Fibroblast of lung (primary cell): ENCODE measurements at regions not wholly inside any gene's neighbourhood (a gene's known extent, or its start where the extent isn't known, plus 50 kb on each side); places are given as distances from the start of the nearest gene placed in this dataset.

ENCODE experiments used
- DNase-seq, 2 donors: peaks; one replicate each; pipeline versions ENCODE4 v3.0.0 to v3.0.0-alpha.2; 2010; ENCODE audit warnings: low read depth in 2 of 2
- H2AFZ ChIP-seq: 2 replicates; pipeline ENCODE4 v1.5.1; 2012; ENCODE audit warnings: low read length, control low read depth, inconsistent platforms
- H3K27ac ChIP-seq: 2 replicates; pipeline ENCODE4 v1.5.1; 2011; ENCODE audit warnings: low read length, control low read depth; ENCODE audit not compliant: insufficient read depth
- H3K27me3 ChIP-seq: 2 replicates; pipeline ENCODE4 v1.5.1; 2011; ENCODE audit warnings: mild to moderate bottlenecking, low read length; ENCODE audit not compliant: control insufficient read depth, insufficient read depth
- H3K36me3 ChIP-seq: 2 replicates; pipeline ENCODE4 v1.5.1; 2011; ENCODE audit warnings: low read length; ENCODE audit not compliant: control insufficient read depth, insufficient read depth
- H3K4me1 ChIP-seq: 2 replicates; pipeline ENCODE4 v1.5.1; 2011; ENCODE audit warnings: low read length; ENCODE audit not compliant: control insufficient read depth, insufficient read depth; ENCODE audit errors: extremely low read depth
- H3K4me2 ChIP-seq: 2 replicates; pipeline ENCODE4 v1.5.1; 2011; ENCODE audit warnings: low read length, control low read depth; ENCODE audit not compliant: insufficient read depth; ENCODE audit errors: extremely low read depth
- H3K4me3 ChIP-seq, 4 experiments: fragments of 200-600 bp in 1 of 4; sonication (generic) in 1 of 4; replicated peaks in 1 of 4; 2 replicates each; pipeline ENCODE4 v1.5.1; 2011 to 2016; ENCODE audit warnings: low read length in 4 of 4, low read depth in 3 of 4, mild to moderate bottlenecking in 3 of 4, control low read depth in 2 of 4, inconsistent platforms in 1 of 4, mixed read lengths in 1 of 4; ENCODE audit not compliant: insufficient read depth in 1 of 4; ENCODE audit errors: control extremely low read depth in 1 of 4
- H3K79me2 ChIP-seq: 2 replicates; pipeline ENCODE4 v1.5.1; 2012; ENCODE audit warnings: mild to moderate bottlenecking, low read length, inconsistent platforms; ENCODE audit not compliant: control insufficient read depth, insufficient read depth
- H3K9ac ChIP-seq: 2 replicates; pipeline ENCODE4 v1.5.1; 2011; ENCODE audit warnings: mild to moderate bottlenecking, low read length, control low read depth; ENCODE audit not compliant: insufficient read depth
- H3K9me3 ChIP-seq: 2 replicates; pipeline ENCODE4 v1.5.1; 2012; ENCODE audit warnings: low read depth, low read length; ENCODE audit not compliant: control insufficient read depth, insufficient read depth
- H4K20me1 ChIP-seq: 2 replicates; pipeline ENCODE4 v1.5.1; 2011; ENCODE audit warnings: low read length; ENCODE audit not compliant: control insufficient read depth, insufficient read depth; ENCODE audit errors: extremely low read depth
- CTCF ChIP-seq, 2 donors: IDR thresholded peaks in 1 of 2; conservative IDR thresholded peaks in 1 of 2; 1 replicate in 1 of 2; 2 replicates in 1 of 2; pipeline ENCODE4 v1.5.1; 2011 to 2012; ENCODE audit warnings: low read length in 2 of 2, control low read depth in 1 of 2, inconsistent platforms in 1 of 2, low read depth in 1 of 2, mild to moderate bottlenecking in 1 of 2
- EZH2 ChIP-seq: IDR thresholded peaks from 2 replicates; pipeline ENCODE4 v1.5.1; 2012; ENCODE audit warnings: low read length, control low read depth, mild to moderate bottlenecking; ENCODE audit errors: missing control alignments

- no peaks in the 10 kb centered on the region for H4K20me1 ChIP-seq
- no peak overlapping the region for H3K9ac ChIP-seq
- no peaks in the 10 kb centered on the region for H3K9me3 ChIP-seq
- H3K36me3 ChIP-seq = no peaks in the 10 kb centered on the region
- H3K79me2 ChIP-seq = no peaks in the 10 kb centered on the region
- no peak for TF ChIP-seq EZH2
- peak in 1 of 2 donors; percentile 61 for TF ChIP-seq CTCF (conservative IDR thresholded peaks at IDR 0.05 in 1 of 2, IDR thresholded peaks at IDR 0.05 in 1 of 2; ENCODE audit: low read depth in 1 of 2, low read length in 2 of 2)
- peak; percentile 50 to 78 for DNase-seq
- no peak overlapping the region for H3K27ac ChIP-seq
- H3K4me1 ChIP-seq = no peaks in the 10 kb centered on the region
- H3K27me3 ChIP-seq = no peaks in the 10 kb centered on the region
- H2AFZ ChIP-seq = peak overlapping the region; percentile 78
- peak overlapping the region; percentile 10 for H3K4me2 ChIP-seq
- H3K4me3 ChIP-seq = no peak overlapping the region
These were observed 316.4 kb downstream of the DSEL start for GRCh38 chr18:67199993-67200617.

GRCh38 chr18:67194886-67195285, 321.6 kb downstream of the DSEL start:
- no peak overlapping the region for H2AFZ ChIP-seq
- H3K4me3 ChIP-seq = no peak overlapping the region
- no peak overlapping the region for H3K27ac ChIP-seq
- DNase-seq = no peak
- no peak for TF ChIP-seq CTCF (conservative IDR thresholded peaks at IDR 0.05 in 1 of 2, IDR thresholded peaks at IDR 0.05 in 1 of 2; ENCODE audit: low read depth in 1 of 2, low read length in 2 of 2)
- no peak for TF ChIP-seq EZH2
- no peaks in the 10 kb centered on the region for H4K20me1 ChIP-seq
- no peaks in the 10 kb centered on the region for H3K4me1 ChIP-seq
- no peaks in the 10 kb centered on the region for H3K9me3 ChIP-seq
- H3K79me2 ChIP-seq = no peaks in the 10 kb centered on the region
- no peaks in the 10 kb centered on the region for H3K36me3 ChIP-seq
- H3K9ac ChIP-seq = no peak overlapping the region
- no peak overlapping the region for H3K4me2 ChIP-seq
- H3K27me3 ChIP-seq = no peaks in the 10 kb centered on the region

GRCh38 chr18:67192535-67192934, 324.0 kb downstream of the DSEL start:
- no peaks in the 10 kb centered on the region for H3K4me1 ChIP-seq
- DNase-seq = no peak
- H3K79me2 ChIP-seq = no peaks in the 10 kb centered on the region
- H3K9ac ChIP-seq = no peak overlapping the region
- no peaks in the 10 kb centered on the region for H4K20me1 ChIP-seq
- H3K4me2 ChIP-seq = no peak overlapping the region
- H3K27me3 ChIP-seq = no peaks in the 10 kb centered on the region
- no peaks in the 10 kb centered on the region for H3K36me3 ChIP-seq
- no peak overlapping the region for H3K4me3 ChIP-seq
- no peak overlapping the region for H2AFZ ChIP-seq
- H3K27ac ChIP-seq = no peak overlapping the region
- TF ChIP-seq EZH2 (no peak), CTCF (conservative IDR thresholded peaks at IDR 0.05 in 1 of 2, IDR thresholded peaks at IDR 0.05 in 1 of 2; ENCODE audit: low read depth in 1 of 2, low read length in 2 of 2) (no peak)
- H3K9me3 ChIP-seq = no peaks in the 10 kb centered on the region
